HepG2 (cell line): ENCODE measurements at regions not wholly inside any gene's neighbourhood (a gene's known extent, or its start where the extent isn't known, plus 50 kb on each side); places are given as distances from the start of the nearest gene placed in this dataset.

ENCODE experiments used
- ATAC-seq: fragments of 200-7000 bp; cut with Tn5 transposase; 3 replicates; pipeline ENCODE4 v1.9.1; 2020; ENCODE audit warnings: mild to moderate bottlenecking, moderate library complexity
- BruUV-seq: library from RNA; stranded (reverse); fragments of 400-500 nt; replicated peaks from 2 replicates; lab custom pipeline; 2021; lab: Mats Ljungman, UMichigan
- CTCF ChIA-PET: fragments of 300-600 bp; formaldehyde crosslinking; extraction: SDS; loops from one replicate; lab custom pipeline; 2021; ENCODE audit warnings: low total read pairs, inconsistent platforms, low intra/inter-chr PET ratio; lab: Yijun Ruan, JAX
- POLR2A ChIA-PET: fragments of 350-600 bp; sonication (Branson Sonifier 250); formaldehyde crosslinking; loops from one replicate; lab custom pipeline; 2020; ENCODE audit warnings: antibody characterized with exemption, inconsistent platforms; lab: Yijun Ruan, JAX
- DNase-seq: peaks from one replicate; pipeline ENCODE4 v3.0.0-alpha.2; 2015; ENCODE audit warnings: low spot score
- FAIRE-seq: peaks from 3 replicates; lab custom pipeline; 2011; peaks lifted over from hg19 to GRCh38; lab: Jason Lieb, UNC
- H2AFZ ChIP-seq: one replicate; pipeline ENCODE4 v1.6.1; 2011; ENCODE audit warnings: low read length, inconsistent platforms
- H3K27ac ChIP-seq: fragments of 300-600 bp; 3 replicates; pipeline ENCODE4 v1.8.0; 2011; ENCODE audit warnings: mixed run types, mild to moderate bottlenecking, mixed read lengths, low read length, inconsistent platforms; ENCODE audit not compliant: insufficient read depth; ENCODE audit errors: extremely low read length
- H3K27me3 ChIP-seq, 2 experiments: fragments of 200-600 bp in 1 of 2; 2 replicates in 1 of 2; 3 replicates in 1 of 2; pipeline versions ENCODE4 v1.6.0 to v1.8.0; 2011; ENCODE audit warnings: low read length in 2 of 2, mild to moderate bottlenecking in 2 of 2, moderate library complexity in 2 of 2, inconsistent platforms in 1 of 2; ENCODE audit not compliant: insufficient read depth in 2 of 2, control insufficient read depth in 1 of 2
- H3K36me3 ChIP-seq, 2 experiments: fragments of 200-600 bp in 1 of 2; replicated peaks in 1 of 2; 2 replicates in 1 of 2; 3 replicates in 1 of 2; pipeline versions ENCODE4 v1.5.1 to v1.8.0; 2011; ENCODE audit warnings: low read length in 2 of 2, inconsistent platforms in 1 of 2; ENCODE audit not compliant: insufficient read depth in 2 of 2, control insufficient read depth in 1 of 2
- H3K4me1 ChIP-seq: 2 replicates; pipeline ENCODE4 v1.5.1; 2012; ENCODE audit warnings: low read length, inconsistent platforms; ENCODE audit not compliant: insufficient read depth
- H3K4me2 ChIP-seq: 2 replicates; pipeline ENCODE4 v1.6.0; 2011; ENCODE audit warnings: low read depth, low read length, inconsistent platforms
- H3K4me3 ChIP-seq, 3 experiments: fragments of 200-600 bp in 1 of 3; sonication (generic), shearing (Covaris generic) in 1 of 3; replicated peaks in 1 of 3; 2 replicates each; pipeline ENCODE4 v1.5.1; 2011 to 2016; ENCODE audit warnings: low read length in 3 of 3, inconsistent platforms in 2 of 3, low read depth in 2 of 3, mild to moderate bottlenecking in 2 of 3, control low read depth in 1 of 3, mixed read lengths in 1 of 3; ENCODE audit not compliant: insufficient read depth in 1 of 3
- H3K79me2 ChIP-seq: one replicate; pipeline ENCODE4 v1.6.1; 2011; ENCODE audit warnings: low read length, inconsistent platforms; ENCODE audit not compliant: insufficient read depth
- H3K9ac ChIP-seq: 2 replicates; pipeline ENCODE4 v1.6.0; 2011; ENCODE audit warnings: mild to moderate bottlenecking, low read depth, low read length, inconsistent platforms; ENCODE audit not compliant: insufficient read depth
- H3K9me3 ChIP-seq: 2 replicates; pipeline ENCODE4 v1.5.1; 2012; ENCODE audit warnings: mild to moderate bottlenecking, low read length
- H4K20me1 ChIP-seq: 2 replicates; pipeline ENCODE4 v1.6.0; 2011; ENCODE audit warnings: inconsistent platforms, mild to moderate bottlenecking, low read length, moderate library complexity; ENCODE audit not compliant: insufficient read depth
- CREM ChIP-seq, 2 experiments: sonication (generic) in 1 of 2; formaldehyde crosslinking in 1 of 2; IDR thresholded peaks; 2 replicates each; pipeline versions ENCODE4 v1.4.0 to v1.6.1; 2016 to 2020; ENCODE audit warnings: antibody characterized with exemption in 1 of 2, mild to moderate bottlenecking in 1 of 2, missing genetic modification reagents in 1 of 2
- HMGA1 ChIP-seq: sonication (generic); formaldehyde crosslinking; conservative IDR thresholded peaks from 2 replicates; pipeline ENCODE4 v1.4.0; 2020; ENCODE audit warnings: missing genetic modification reagents
- HNF4G ChIP-seq, 2 experiments: sonication (generic) in 1 of 2; formaldehyde crosslinking in 1 of 2; IDR thresholded peaks; 2 replicates each; pipeline versions ENCODE4 v1.4.0 to v1.6.1; 2011 to 2020; ENCODE audit warnings: borderline replicate concordance in 2 of 2, low read depth in 2 of 2, mild to moderate bottlenecking in 2 of 2, low read length in 1 of 2, missing genetic modification reagents in 1 of 2, moderate library complexity in 1 of 2
- PITX1 ChIP-seq: sonication (generic); formaldehyde crosslinking; IDR thresholded peaks from 2 replicates; pipeline ENCODE4 v1.5.1; 2020; ENCODE audit warnings: mild to moderate bottlenecking, missing genetic modification reagents
- RNF219 ChIP-seq: sonication (generic); formaldehyde crosslinking; IDR thresholded peaks from 2 replicates; pipeline ENCODE4 v1.5.0; 2020; ENCODE audit warnings: mild to moderate bottlenecking, missing genetic modification reagents
- SIN3B ChIP-seq: fragments of 150-350 bp; IDR thresholded peaks from 2 replicates; pipeline ENCODE4 v1.6.1; 2014; ENCODE audit warnings: low read length
- ZNF567 ChIP-seq: sonication (generic); formaldehyde crosslinking; IDR thresholded peaks from 2 replicates; pipeline ENCODE4 v1.8.1; 2023; ENCODE audit warnings: mild to moderate bottlenecking, missing genetic modification reagents, borderline replicate concordance
- ZNF572 ChIP-seq: sonication (generic); formaldehyde crosslinking; IDR thresholded peaks from 2 replicates; pipeline ENCODE4 v1.5.1; 2020; ENCODE audit warnings: mild to moderate bottlenecking, missing genetic modification reagents
- ZNF780A ChIP-seq: sonication (generic); formaldehyde crosslinking; IDR thresholded peaks from 2 replicates; pipeline ENCODE4 v1.8.0; 2022; ENCODE audit warnings: mild to moderate bottlenecking, missing genetic modification reagents, moderate library complexity
- WGBS: methylation state at CpG from one replicate; pipeline ENCODE4 v1.1.6; 2017; ENCODE audit warnings: low lambda C conversion rate; 5-methylcytosine and 5-hydroxymethylcytosine counted together
- in situ Hi-C: cut with HindIII; loops from 2 replicates; pipeline ENCODE4 v1.10.0; 2017; ENCODE audit warnings: low pct_unique_long_range_greater_than_20kb; ENCODE audit not compliant: extremely low pct_ligation_motif_present
- intact Hi-C: fragments of 100-400 bp; cut with micrococcal nuclease; formaldehyde crosslinking; loops from one replicate; pipeline ENCODE4 v1.10.0; 2022; ENCODE audit not compliant: unreplicated experiment

DNA sequence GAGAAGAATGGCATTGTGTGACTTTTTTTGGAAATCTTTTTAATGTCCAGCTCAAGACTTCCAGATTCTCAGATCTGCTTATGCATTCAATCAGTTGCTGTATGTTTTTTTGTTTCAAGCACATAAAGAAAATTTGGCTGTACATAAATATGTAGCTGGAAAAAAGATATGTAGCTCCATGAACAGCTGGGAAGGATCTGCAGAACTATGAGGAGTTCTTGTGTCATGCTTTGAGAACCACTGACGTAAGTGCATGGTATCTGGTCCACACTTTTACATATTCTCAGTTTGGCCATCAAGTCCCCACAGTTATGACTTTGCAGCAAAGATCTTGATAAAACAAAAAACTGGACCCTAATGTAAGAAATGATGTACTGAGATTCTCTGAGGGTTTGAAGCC is 165.9 kb downstream of the KIT start:
- no peak overlapping the region for H3K9ac ChIP-seq

More for the DNA sequence above, 165.9 kb downstream of the KIT start:
- H4K20me1 ChIP-seq = no peaks in the 10 kb centered on the region
- no peak overlapping the region for H2AFZ ChIP-seq
- intact Hi-C loops (no loop called here), in situ Hi-C loops (no loop called here)
- 43% methylated on average over 1 of the region's 1 CpG for WGBS
- no peak overlapping the region for H3K4me2 ChIP-seq
- H3K4me1 ChIP-seq = no peaks in the 10 kb centered on the region
- H3K9me3 ChIP-seq = no peaks in the 10 kb centered on the region
- ATAC-seq (no peak), FAIRE-seq (no peak), DNase-seq (no peak)
- no peaks in the 10 kb centered on the region for H3K27me3 ChIP-seq
- no peaks in the 10 kb centered on the region for H3K36me3 ChIP-seq
- H3K4me3 ChIP-seq = no peak overlapping the region
- H3K27ac ChIP-seq = no peak overlapping the region
- BruUV-seq = no TSS peak
- ChIA-PET CTCF (no interaction called here), POLR2A (no interaction called here)
- H3K79me2 ChIP-seq = no peaks in the 10 kb centered on the region
- TF ChIP-seq ZNF572 (no peak), ZNF780A (CRISPR knock-in tag) (no peak), HNF4G (IDR thresholded peaks at IDR 0.05; ENCODE audit: borderline replicate concordance, low read depth, low read length) (no peak), HNF4G (CRISPR knock-in tag; IDR thresholded peaks at IDR 0.05; ENCODE audit: borderline replicate concordance, low read depth) (no peak), ZNF567 (no peak), HMGA1 (no peak), RNF219 (no peak), CREM (IDR thresholded peaks at IDR 0.05) (no peak), CREM (CRISPR knock-in tag; IDR thresholded peaks at IDR 0.05) (no peak), SIN3B (no peak), PITX1 (CRISPR knock-in tag) (no peak)
